Gastrocnemius medialis (tissue), 4 donors: ENCODE measurements at regions not wholly inside any gene's neighbourhood (a gene's known extent, or its start where the extent isn't known, plus 50 kb on each side); places are given as distances from the start of the nearest gene placed in this dataset.
"Not testable (repeated sequence)": the region's sequence is repeated elsewhere in the genome, so short reads cannot be mapped to it uniquely, and the experiment has no call there.

ENCODE experiments used
- CTCF ChIP-seq, 5 experiments: fragments of 450-650 bp in 3 of 5; fragments of 200-600 bp in 2 of 5; sonication (generic) in 2 of 5; IDR thresholded peaks in 4 of 5; conservative IDR thresholded peaks in 1 of 5; 1 replicate in 4 of 5; 2 replicates in 1 of 5; pipeline ENCODE4 v1.5.1; 2016 to 2019; ENCODE audit warnings: antibody characterized with exemption in 5 of 5, mild to moderate bottlenecking in 3 of 5, moderate library complexity in 3 of 5
- POLR2A ChIP-seq, 2 donors: fragments of 450-650 bp; IDR thresholded peaks; one replicate each; pipeline ENCODE4 v1.6.1; 2017; ENCODE audit warnings: antibody characterized with exemption in 2 of 2, mild to moderate bottlenecking in 2 of 2, moderate library complexity in 2 of 2

GRCh38 chr1:206280683-206281082 lies 77.3 kb downstream of the SRGAP2 start:
- TF ChIP-seq POLR2A (IDR thresholded peaks at IDR 0.05); CTCF (IDR thresholded peaks at IDR 0.05 in 4 of 5, conservative IDR thresholded peaks at IDR 0.05 in 1 of 5): not testable (repeated sequence)
